ENCODE measurements at regions not wholly inside any gene's neighbourhood (a gene's known extent, or its start where the extent isn't known, plus 50 kb on each side); places are given as distances from the start of the nearest gene placed in this dataset.

DNA sequence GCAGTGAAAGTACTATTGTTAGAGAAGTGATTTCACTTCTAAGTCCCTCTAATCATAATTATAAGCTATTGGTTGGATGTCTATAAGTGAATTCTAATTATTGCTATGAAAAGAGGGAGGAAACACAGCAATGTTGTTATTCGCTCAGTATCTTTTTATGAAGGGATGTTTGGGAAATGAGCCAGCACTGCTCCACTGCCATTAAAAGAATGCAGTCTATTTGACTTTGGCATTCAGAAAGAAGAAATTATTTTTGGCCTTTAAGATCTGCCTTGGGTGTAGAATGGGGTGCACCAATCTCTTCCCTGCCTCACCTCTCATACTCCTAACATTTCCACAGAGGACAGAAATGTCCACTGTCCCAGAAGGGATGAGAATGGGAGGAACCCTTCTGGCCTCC is 332.0 kb downstream of the SPATA31D1 start:
- no peaks in the 10 kb centered on the region for H3K4me1 ChIP-seq
- H3K4me3 ChIP-seq: no peak overlapping the region
- TF ChIP-seq, protein P1, sequence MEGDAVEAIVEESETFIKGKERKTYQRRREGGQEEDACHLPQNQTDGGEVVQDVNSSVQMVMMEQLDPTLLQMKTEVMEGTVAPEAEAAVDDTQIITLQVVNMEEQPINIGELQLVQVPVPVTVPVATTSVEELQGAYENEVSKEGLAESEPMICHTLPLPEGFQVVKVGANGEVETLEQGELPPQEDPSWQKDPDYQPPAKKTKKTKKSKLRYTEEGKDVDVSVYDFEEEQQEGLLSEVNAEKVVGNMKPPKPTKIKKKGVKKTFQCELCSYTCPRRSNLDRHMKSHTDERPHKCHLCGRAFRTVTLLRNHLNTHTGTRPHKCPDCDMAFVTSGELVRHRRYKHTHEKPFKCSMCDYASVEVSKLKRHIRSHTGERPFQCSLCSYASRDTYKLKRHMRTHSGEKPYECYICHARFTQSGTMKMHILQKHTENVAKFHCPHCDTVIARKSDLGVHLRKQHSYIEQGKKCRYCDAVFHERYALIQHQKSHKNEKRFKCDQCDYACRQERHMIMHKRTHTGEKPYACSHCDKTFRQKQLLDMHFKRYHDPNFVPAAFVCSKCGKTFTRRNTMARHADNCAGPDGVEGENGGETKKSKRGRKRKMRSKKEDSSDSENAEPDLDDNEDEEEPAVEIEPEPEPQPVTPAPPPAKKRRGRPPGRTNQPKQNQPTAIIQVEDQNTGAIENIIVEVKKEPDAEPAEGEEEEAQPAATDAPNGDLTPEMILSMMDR (IDR thresholded peaks at IDR 0.05): no peak

DNA sequence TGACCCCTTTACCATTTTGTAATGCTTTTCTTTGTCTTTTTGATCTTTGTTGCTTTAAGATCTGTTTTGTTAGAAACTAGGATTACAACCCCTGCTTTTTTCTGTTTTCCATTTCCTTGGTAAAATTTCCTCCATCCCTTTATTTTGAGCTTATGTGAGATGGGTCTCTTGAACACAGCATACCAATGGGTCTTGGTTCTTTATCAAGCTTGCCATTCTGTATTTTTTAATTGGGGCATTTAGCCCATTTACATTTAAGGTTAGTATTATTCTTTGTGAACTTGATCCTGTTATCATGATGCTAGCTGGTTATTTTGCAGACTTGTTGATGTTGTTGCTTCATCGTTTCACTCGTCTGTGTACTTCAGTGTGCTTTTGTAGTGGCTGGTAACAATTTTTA is 337.3 kb downstream of the SPATA31D1 start:
- no peak for DNase-seq (ENCODE audit: low spot score)
- Histone ChIP-seq H3K36me3 (no peaks in the 10 kb centered on the region), H3K27me3 (no peaks in the 10 kb centered on the region), H3K4me1 (no peaks in the 10 kb centered on the region), H3K4me3 (no peak overlapping the region), H3K27ac (no peak overlapping the region), H3K9me3 (peaks cover 0 to 32% of the 10 kb centered on the region in 2 donors)
- TF ChIP-seq, protein P1 (IDR thresholded peaks at IDR 0.05): no peak

More for the DNA sequence above, 332.0 kb downstream of the SPATA31D1 start:
- Histone ChIP-seq H3K27me3 (no peaks in the 10 kb centered on the region), H3K9me3 (peaks cover 0 to 19% of the 10 kb centered on the region in 2 donors), H3K36me3 (no peaks in the 10 kb centered on the region), H3K27ac (no peak overlapping the region)
- no peak for DNase-seq (ENCODE audit: low spot score)

DNA sequence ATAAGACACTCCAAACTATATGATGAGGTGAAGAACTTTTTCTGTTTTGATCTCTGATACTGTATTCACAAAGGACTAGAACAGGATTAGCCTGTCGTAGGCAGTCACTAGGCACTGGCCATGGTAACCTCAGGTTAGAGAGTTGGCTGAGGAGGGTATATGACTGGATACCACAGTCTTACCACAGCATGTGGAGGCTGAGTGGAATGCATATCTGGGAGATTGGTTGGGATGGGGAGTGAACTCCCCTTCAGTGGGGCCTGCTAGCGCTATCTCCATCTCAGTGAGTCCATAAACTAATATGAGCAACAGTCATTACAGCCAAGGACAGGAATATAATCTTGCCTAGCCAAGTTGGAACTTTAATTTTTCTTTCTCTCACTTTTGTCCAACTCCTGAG is 339.1 kb downstream of the SPATA31D1 start:
- no peaks in the 10 kb centered on the region for H3K36me3 ChIP-seq
- no peak for DNase-seq (ENCODE audit: low spot score)
- TF ChIP-seq, protein P1 (IDR thresholded peaks at IDR 0.05): no peak
- peaks cover 0 to 28% of the 10 kb centered on the region in 2 donors for H3K9me3 ChIP-seq
- H3K4me1 ChIP-seq: no peaks in the 10 kb centered on the region
- no peaks in the 10 kb centered on the region for H3K27me3 ChIP-seq
- no peak overlapping the region for H3K4me3 ChIP-seq
- no peak overlapping the region for H3K27ac ChIP-seq

- no peak overlapping the region for H3K4me3 ChIP-seq
- H3K27ac ChIP-seq: no peak overlapping the region
- peaks cover 0 to 8% of the 10 kb centered on the region in 2 donors for H3K9me3 ChIP-seq
- no peaks in the 10 kb centered on the region for H3K4me1 ChIP-seq
- DNase-seq (ENCODE audit: low spot score): no peak
- no peaks in the 10 kb centered on the region for H3K27me3 ChIP-seq
- H3K36me3 ChIP-seq: no peaks in the 10 kb centered on the region
- TF ChIP-seq, protein P1 (IDR thresholded peaks at IDR 0.05): no peak
Observed at GRCh38 chr9:82331079-82331478, 342.5 kb downstream of the SPATA31D1 start.

DNA sequence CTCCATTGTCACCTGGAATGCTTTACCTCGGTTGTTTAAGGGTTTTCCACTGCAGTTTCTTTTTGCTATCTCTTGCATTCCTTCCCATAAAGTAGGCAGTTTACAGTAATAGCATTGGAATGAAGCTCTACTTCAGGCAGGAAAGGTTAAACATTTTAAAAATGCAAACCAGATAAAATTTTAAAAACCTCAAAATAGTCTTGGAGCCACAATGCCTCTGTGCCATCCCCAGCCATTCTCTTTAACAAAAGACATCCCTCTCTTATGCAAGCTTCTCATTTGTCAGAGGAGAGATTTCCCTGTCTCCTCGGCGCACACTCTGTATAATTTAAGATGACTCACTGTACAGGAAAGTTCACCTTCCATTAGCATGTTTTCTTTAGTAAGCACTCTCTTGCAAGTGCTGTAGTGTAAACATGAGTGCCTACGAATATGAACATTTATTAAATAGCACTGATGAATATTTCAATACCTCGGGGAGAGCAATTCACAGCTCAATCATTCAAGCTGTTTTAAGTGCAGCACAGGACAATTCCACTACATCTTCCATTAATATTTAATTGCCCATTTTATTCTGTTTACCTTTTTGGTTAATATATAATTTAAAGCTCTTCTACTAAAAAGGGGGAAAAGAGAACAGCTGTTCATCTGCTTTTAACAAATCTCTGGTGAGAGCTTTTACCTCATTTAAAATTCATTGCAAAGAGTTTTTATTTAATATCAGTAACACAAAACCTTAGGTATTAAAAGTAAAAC is 343.6 kb downstream of the SPATA31D1 start:
- Histone ChIP-seq H3K27me3 (no peaks in the 10 kb centered on the region), H3K9me3 (no peaks in the 10 kb centered on the region), H3K27ac (no peak overlapping the region), H3K4me3 (no peak overlapping the region), H3K36me3 (no peaks in the 10 kb centered on the region), H3K4me1 (no peaks in the 10 kb centered on the region)
- no peak for DNase-seq (ENCODE audit: low spot score)
- TF ChIP-seq, protein P1 (IDR thresholded peaks at IDR 0.05): no peak

DNA sequence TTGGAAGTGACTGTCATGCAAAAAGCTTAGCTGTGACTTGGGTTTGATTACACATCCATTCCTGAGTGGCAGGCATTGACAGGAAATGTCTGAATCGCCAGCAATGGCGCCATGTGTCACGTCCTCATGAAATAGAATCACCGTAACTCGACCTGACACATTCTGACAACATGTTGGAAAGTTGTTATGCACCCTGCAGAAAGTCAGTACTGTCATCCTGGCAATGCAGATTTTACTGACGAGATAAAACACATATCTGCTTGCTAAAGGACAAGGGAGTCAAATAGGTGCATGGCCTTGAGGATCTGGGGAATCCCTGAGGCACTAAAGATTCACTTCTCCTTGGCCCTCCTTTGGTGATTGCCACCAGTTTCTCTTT is 344.2 kb downstream of the SPATA31D1 start:
- no peaks in the 10 kb centered on the region for H3K36me3 ChIP-seq
- DNase-seq (ENCODE audit: low spot score): no peak
- no peak overlapping the region for H3K27ac ChIP-seq
- H3K4me1 ChIP-seq: no peaks in the 10 kb centered on the region
- TF ChIP-seq, protein P1 (IDR thresholded peaks at IDR 0.05): no peak
- no peaks in the 10 kb centered on the region for H3K9me3 ChIP-seq
- H3K27me3 ChIP-seq: no peaks in the 10 kb centered on the region
- no peak overlapping the region for H3K4me3 ChIP-seq

Data from right atrium auricular region (tissue), 2 donors.